ENCODE measurements at regions not wholly inside any gene's neighbourhood (a gene's known extent, or its start where the extent isn't known, plus 50 kb on each side); places are given as distances from the start of the nearest gene placed in this dataset.
A peak's percentile ranks its signal among the peaks of the same experiment; 100 is the strongest.
"Not testable (repeated sequence)": the region's sequence is repeated elsewhere in the genome, so short reads cannot be mapped to it uniquely, and the experiment has no call there.

DNA sequence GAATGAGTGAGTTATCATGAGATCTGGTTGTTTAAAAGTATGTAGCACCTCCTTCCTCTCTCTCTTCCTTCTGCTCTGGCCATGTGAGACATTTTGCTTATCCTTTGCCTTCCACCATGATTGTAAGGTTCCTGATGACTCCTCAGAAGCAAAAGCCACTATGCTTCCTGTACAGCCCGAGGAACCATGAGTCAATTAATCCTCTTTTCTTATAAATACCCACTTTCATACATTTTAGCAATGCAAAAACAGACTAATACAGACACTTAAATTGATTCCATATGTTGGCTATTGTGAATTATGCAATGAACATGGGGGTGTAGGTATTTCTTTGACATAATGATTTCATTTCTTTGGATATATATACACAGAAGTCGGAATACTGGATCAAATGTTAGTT, 792.8 kb upstream of the EYS start:
- TF ChIP-seq, protein P1, sequence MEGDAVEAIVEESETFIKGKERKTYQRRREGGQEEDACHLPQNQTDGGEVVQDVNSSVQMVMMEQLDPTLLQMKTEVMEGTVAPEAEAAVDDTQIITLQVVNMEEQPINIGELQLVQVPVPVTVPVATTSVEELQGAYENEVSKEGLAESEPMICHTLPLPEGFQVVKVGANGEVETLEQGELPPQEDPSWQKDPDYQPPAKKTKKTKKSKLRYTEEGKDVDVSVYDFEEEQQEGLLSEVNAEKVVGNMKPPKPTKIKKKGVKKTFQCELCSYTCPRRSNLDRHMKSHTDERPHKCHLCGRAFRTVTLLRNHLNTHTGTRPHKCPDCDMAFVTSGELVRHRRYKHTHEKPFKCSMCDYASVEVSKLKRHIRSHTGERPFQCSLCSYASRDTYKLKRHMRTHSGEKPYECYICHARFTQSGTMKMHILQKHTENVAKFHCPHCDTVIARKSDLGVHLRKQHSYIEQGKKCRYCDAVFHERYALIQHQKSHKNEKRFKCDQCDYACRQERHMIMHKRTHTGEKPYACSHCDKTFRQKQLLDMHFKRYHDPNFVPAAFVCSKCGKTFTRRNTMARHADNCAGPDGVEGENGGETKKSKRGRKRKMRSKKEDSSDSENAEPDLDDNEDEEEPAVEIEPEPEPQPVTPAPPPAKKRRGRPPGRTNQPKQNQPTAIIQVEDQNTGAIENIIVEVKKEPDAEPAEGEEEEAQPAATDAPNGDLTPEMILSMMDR (conservative IDR thresholded peaks at IDR 0.05; ENCODE audit: control insufficient read depth, insufficient read depth, low read depth, low read length) = no peak
- no peak overlapping the region for H3K4me3 ChIP-seq (ENCODE audit: control insufficient read depth, low read depth, low read length)
- no peak for DNase-seq (ENCODE audit: low read depth)

DNA sequence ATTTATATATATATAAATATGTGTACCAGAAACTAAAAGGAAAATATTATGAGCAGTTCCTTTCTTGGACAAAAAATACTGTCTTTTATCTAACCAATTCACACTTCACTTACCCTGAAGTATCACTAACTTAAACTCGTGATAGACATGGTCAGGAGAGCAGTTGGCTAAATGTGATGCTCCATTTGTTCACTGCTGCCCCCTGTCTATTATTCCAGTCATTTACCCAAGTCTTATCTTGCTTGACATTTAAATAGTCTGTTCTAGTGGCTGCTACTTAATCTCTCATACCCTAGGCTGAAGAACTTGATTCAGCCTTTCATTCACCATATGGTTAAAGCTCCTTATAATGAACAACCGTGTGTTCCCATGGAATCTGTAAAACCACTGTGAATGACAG, 789.6 kb upstream of the EYS start:
- peak; percentile 19 for DNase-seq (ENCODE audit: low read depth)
- H3K4me3 ChIP-seq (ENCODE audit: control insufficient read depth, low read depth, low read length) = no peak overlapping the region
- TF ChIP-seq, protein P1 (conservative IDR thresholded peaks at IDR 0.05; ENCODE audit: control insufficient read depth, insufficient read depth, low read depth, low read length) = peak; percentile 21

DNA sequence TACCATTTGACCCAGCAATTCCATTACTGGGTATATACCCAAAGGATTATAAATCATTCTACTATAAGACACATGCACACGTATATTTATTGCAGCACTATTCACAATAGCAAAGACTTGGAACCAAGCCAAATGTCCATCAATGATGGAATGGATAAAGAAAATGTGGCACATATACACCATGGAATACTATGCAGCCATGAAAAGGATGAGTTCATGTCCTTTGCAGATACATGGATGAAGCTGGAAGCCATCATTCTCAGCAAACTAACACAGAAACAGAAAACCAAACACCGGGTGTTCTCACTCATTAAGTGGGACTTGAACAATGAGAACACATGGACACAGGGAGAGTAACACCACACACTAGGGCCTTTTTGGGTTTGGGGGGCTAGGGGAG, 787.6 kb upstream of the EYS start:
- DNase-seq (ENCODE audit: low read depth); H3K4me3 ChIP-seq (ENCODE audit: control insufficient read depth, low read depth, low read length): not testable (repeated sequence)

DNA sequence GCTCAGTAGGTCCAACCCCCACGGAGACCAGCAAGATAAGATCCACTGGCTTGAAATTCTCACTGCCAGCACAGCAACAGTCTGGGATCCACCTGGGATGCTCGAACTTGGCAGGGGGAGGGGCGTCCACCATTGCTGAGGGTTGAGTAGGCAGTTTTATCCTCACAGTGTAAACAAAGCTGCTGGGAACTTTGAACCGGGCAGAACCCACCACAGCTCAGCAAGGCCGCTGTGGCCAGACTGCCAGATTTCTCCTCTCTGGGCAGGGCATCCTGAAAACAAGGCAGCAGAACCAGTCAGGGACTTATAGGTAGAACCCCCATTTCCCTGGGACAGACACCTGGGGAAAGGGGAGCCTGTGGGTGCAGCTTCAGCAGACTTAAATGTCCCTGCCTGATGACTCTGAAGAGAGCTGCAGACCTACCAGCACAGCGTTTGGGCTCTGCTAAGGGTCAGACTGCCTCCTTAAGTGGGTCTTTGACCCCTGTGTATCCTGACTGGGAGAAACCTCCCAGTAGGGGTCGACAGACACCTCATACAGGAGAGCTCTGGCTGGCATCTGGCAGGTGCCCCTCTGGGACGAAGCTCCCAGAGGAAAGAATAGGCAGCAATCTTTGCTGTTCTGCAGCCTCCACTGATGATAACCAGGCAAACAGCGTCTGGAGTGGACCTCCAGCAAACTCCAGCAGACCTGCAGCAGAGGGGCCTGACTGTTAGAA, 782.4 kb upstream of the EYS start:
- DNase-seq (ENCODE audit: low read depth) = no peak
- TF ChIP-seq, protein P1 (conservative IDR thresholded peaks at IDR 0.05; ENCODE audit: control insufficient read depth, insufficient read depth, low read depth, low read length) = no peak
- no peak overlapping the region for H3K4me3 ChIP-seq (ENCODE audit: control insufficient read depth, low read depth, low read length)

DNA sequence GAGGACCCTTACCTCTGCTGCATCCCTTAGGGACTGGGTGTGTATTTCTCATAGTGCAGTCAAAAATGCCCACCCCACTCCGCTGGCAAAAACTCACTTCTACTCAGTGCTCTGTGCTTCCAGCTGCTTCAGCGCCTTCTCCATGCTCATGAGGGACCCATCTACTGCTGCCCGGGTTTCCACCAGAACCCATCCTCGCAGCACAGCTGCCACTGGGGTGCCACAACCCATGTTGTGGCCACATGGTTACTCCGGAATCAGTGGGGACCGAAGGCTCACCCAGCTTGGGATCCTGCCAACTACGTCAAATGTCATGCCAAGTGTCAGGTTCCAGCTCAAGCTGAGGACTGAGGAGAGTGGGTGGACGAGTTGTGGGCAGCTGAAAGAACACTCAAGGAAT, 774.2 kb upstream of the EYS start:
- TF ChIP-seq, protein P1 (conservative IDR thresholded peaks at IDR 0.05; ENCODE audit: control insufficient read depth, insufficient read depth, low read depth, low read length) = no peak
- no peak for DNase-seq (ENCODE audit: low read depth)
- H3K4me3 ChIP-seq (ENCODE audit: control insufficient read depth, low read depth, low read length) = no peak overlapping the region

DNA sequence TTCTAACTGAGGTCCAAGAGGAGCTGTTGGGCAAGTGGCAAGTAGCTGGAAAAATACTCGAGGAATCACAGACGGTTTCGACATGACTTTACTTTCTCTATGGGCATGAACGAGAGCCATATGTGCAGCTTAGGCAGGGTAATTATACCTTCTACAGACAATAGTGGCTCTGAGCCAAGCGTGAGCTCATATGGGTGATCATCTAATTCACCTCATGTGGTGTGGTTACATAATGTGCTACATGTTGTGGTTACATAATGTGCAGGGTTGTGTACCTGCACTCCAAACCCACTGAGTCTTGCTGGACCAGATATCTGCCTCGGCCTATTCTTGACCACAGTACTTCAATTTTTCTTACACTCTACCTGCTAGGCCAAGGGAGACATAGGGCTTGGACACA, 771.7 kb upstream of the EYS start:
- TF ChIP-seq, protein P1 (conservative IDR thresholded peaks at IDR 0.05; ENCODE audit: control insufficient read depth, insufficient read depth, low read depth, low read length) = no peak
- DNase-seq (ENCODE audit: low read depth) = peak; percentile 8
- no peak overlapping the region for H3K4me3 ChIP-seq (ENCODE audit: control insufficient read depth, low read depth, low read length)

DNA sequence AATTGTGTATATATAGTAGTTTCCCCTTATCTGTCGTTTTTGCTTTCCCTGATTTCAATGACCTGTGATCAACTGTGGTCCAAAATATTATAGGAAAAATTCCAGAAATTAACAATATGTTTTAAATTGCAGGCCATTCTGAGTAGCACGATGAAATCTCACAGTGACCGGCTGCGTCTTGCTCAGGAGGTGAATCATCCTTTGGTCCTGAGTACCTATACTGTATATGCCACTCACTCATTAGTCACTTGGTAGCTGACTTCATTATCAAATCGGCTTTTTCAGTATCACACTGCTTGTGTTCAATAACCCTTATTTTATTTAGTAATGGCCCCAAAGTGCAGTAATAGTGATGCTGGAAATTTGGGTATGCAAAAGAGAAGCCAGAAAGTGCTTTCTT, 728.3 kb upstream of the EYS start:
- H3K4me3 ChIP-seq (ENCODE audit: control insufficient read depth, low read depth, low read length) = no peak overlapping the region
- TF ChIP-seq, protein P1 (conservative IDR thresholded peaks at IDR 0.05; ENCODE audit: control insufficient read depth, insufficient read depth, low read depth, low read length) = no peak
- peak; percentile 33 for DNase-seq (ENCODE audit: low read depth)
